ENCODE measurements at regions not wholly inside any gene's neighbourhood (a gene's known extent, or its start where the extent isn't known, plus 50 kb on each side); places are given as distances from the start of the nearest gene placed in this dataset.
"Not testable (repeated sequence)": the region's sequence is repeated elsewhere in the genome, so short reads cannot be mapped to it uniquely, and the experiment has no call there.

DNA sequence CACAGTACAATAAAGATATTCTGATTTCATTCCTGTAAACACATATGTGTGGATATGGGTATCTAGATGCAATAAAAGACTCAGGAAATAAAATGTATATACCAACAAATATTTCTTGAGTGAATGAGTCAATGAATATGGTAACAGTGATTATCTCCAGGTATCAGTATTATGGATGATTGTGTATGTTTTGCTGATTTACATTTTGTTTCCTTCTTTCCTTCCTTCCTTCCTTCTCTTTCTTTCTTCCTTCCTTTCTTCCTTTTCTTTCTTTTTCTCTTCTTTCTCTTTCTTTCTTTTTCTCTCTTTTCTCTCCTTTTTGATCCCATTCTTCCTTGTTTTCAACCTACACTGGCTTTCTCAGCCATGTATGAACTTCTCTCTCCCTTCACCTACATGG is 85.3 kb upstream of the DLX6 start:
- Histone ChIP-seq H3K27ac (no peak overlapping the region), H3K4me3 (no peak overlapping the region), H3K9me3 (no peaks in the 10 kb centered on the region), H3K27me3 (no peaks in the 10 kb centered on the region), H3K4me1 (no peaks in the 10 kb centered on the region), H3K36me3 (no peaks in the 10 kb centered on the region)
- ATAC-seq (ENCODE audit: low FRiP score in 2 of 2) = no peak
- DNase-seq = no peak
- no peak for TF ChIP-seq POLR2A (IDR thresholded peaks at IDR 0.05)
- no peak for TF ChIP-seq EP300 (IDR thresholded peaks at IDR 0.05)
- no peak for TF ChIP-seq POLR2AphosphoS5 (IDR thresholded peaks at IDR 0.05)
- TF ChIP-seq, protein P1, sequence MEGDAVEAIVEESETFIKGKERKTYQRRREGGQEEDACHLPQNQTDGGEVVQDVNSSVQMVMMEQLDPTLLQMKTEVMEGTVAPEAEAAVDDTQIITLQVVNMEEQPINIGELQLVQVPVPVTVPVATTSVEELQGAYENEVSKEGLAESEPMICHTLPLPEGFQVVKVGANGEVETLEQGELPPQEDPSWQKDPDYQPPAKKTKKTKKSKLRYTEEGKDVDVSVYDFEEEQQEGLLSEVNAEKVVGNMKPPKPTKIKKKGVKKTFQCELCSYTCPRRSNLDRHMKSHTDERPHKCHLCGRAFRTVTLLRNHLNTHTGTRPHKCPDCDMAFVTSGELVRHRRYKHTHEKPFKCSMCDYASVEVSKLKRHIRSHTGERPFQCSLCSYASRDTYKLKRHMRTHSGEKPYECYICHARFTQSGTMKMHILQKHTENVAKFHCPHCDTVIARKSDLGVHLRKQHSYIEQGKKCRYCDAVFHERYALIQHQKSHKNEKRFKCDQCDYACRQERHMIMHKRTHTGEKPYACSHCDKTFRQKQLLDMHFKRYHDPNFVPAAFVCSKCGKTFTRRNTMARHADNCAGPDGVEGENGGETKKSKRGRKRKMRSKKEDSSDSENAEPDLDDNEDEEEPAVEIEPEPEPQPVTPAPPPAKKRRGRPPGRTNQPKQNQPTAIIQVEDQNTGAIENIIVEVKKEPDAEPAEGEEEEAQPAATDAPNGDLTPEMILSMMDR (IDR thresholded peaks at IDR 0.05) = no peak

DNA sequence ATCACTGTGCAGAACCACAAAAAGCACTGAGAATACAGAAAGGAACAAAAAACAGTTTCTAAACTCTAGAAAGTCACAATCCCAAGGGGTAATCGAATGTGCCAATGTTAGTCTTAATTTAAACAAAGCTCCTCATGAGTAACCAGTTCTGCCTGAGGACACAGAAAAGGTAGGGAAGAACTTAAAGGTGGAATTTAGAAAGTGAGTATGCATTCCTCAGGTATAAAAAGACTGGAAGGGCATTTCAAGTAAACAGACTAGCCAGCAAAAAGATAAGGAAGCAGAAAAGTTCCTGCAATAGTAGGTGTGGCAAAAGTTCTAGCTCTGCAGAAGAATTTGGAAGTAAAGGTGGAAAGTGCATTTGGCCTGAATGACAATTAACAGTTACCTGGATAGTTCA is 84.6 kb upstream of the DLX6 start:
- no peaks in the 10 kb centered on the region for H3K9me3 ChIP-seq
- no peaks in the 10 kb centered on the region for H3K36me3 ChIP-seq
- TF ChIP-seq EP300 (IDR thresholded peaks at IDR 0.05) (no peak), POLR2A (IDR thresholded peaks at IDR 0.05) (no peak), POLR2AphosphoS5 (IDR thresholded peaks at IDR 0.05) (no peak)
- TF ChIP-seq, protein P1 (IDR thresholded peaks at IDR 0.05) = no peak
- 61 to 62% methylated on average over 1 of the region's 1 CpG for WGBS, 2 donors
- H3K4me1 ChIP-seq = no peaks in the 10 kb centered on the region
- no peaks in the 10 kb centered on the region for H3K27me3 ChIP-seq
- H3K4me3 ChIP-seq = no peak overlapping the region
- ATAC-seq (ENCODE audit: low FRiP score in 2 of 2) (no peak), DNase-seq (no peak)
- no peak overlapping the region for H3K27ac ChIP-seq

DNA sequence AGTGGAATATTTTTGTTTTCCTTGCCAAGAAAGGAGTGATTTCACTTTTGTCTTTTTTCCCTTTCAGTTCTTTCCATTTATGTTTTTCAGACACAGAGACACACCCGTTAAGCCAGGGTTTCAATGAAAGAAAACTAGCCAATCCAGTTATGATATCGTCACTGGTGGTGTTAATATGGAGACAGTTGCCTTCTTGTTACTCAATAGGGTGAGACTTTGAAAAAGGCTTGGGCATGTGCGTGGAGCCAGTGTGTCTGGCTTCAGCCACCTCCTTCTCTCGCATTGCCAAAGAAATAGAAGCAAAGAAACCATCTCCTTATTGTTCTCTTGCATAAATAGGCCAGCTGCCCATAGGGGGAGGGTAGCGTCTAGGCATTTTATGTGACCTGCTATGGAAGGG is 84.1 kb upstream of the DLX6 start:
- DNase-seq = no peak
- no peak for ATAC-seq (ENCODE audit: low FRiP score in 2 of 2)

DNA sequence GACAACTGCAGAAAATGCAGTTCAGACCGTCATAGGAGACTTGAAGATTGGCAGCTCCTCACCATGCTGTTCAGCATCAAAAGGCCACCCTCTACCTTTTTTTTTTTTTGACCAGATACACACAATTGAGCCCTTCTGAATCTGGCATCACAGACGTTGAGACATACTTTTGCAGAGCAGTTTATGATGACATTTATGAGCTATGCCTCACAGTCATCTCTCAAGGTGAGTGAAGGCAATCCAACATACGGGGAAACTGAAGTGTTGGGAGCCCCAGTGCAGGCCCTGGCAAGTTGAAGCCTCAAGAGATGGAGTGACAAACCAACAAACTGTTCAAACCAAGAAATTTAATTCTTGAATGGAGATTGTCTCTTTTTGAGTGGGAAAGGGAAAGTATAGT is 83.6 kb upstream of the DLX6 start:
- 58 to 68% methylated on average over 3 of the region's 3 CpGs for WGBS, 2 donors
- no peaks in the 10 kb centered on the region for H3K4me1 ChIP-seq
- no peaks in the 10 kb centered on the region for H3K27me3 ChIP-seq
- no peaks in the 10 kb centered on the region for H3K9me3 ChIP-seq
- no peaks in the 10 kb centered on the region for H3K36me3 ChIP-seq
- DNase-seq (no peak), ATAC-seq (ENCODE audit: low FRiP score in 2 of 2) (no peak)
- no peak overlapping the region for H3K27ac ChIP-seq
- H3K4me3 ChIP-seq = no peak overlapping the region
- TF ChIP-seq POLR2A (IDR thresholded peaks at IDR 0.05) = no peak
- TF ChIP-seq, protein P1 (IDR thresholded peaks at IDR 0.05) = no peak
- no peak for TF ChIP-seq POLR2AphosphoS5 (IDR thresholded peaks at IDR 0.05)
- TF ChIP-seq EP300 (IDR thresholded peaks at IDR 0.05) = no peak

More for the DNA sequence above, 84.1 kb upstream of the DLX6 start:
- Histone ChIP-seq H3K4me1 (no peaks in the 10 kb centered on the region), H3K9me3 (no peaks in the 10 kb centered on the region), H3K4me3 (no peak overlapping the region), H3K27ac (no peak overlapping the region), H3K36me3 (no peaks in the 10 kb centered on the region), H3K27me3 (no peaks in the 10 kb centered on the region)
- 74% methylated on average over 5 of the region's 5 CpGs for WGBS, 2 donors
- TF ChIP-seq POLR2AphosphoS5 (IDR thresholded peaks at IDR 0.05) = no peak
- TF ChIP-seq, protein P1 (IDR thresholded peaks at IDR 0.05) = no peak
- TF ChIP-seq POLR2A (IDR thresholded peaks at IDR 0.05) = no peak
- no peak for TF ChIP-seq EP300 (IDR thresholded peaks at IDR 0.05)

DNA sequence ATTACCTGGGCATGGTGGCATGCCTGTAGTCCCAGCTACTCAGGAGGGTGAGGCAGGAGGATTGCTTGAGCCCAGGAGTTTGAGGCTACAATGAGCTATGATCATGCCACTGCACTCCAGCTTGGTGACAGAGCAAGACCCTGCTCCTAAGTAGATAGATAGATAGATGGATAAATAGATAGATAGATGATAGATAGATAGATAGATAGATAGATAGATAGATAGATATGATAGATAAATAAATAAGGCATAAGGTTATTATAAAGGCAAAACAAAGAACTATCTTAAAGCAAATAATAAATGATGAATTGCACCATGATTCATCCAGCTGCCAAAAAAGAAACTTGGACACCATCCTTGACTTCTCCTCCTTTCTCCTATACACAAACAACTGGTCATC is 82.0 kb upstream of the DLX6 start:
- DNase-seq; H3K4me1 ChIP-seq; H3K4me3 ChIP-seq; H3K27me3 ChIP-seq; H3K36me3 ChIP-seq; ATAC-seq (ENCODE audit: low FRiP score in 2 of 2); H3K27ac ChIP-seq; H3K9me3 ChIP-seq: not testable (repeated sequence)
